ENCODE measurements at regions not wholly inside any gene's neighbourhood (a gene's known extent, or its start where the extent isn't known, plus 50 kb on each side); places are given as distances from the start of the nearest gene placed in this dataset.

- H4K20me1 ChIP-seq (ENCODE audit: insufficient read depth, low read length): no peaks in the 10 kb centered on the region
- H3K4me3 ChIP-seq (ENCODE audit: low read length): peak overlapping the region; percentile 64
- no peaks in the 10 kb centered on the region for H3K27me3 ChIP-seq (ENCODE audit: low read depth, low read length)
- 0 out of 2 replicates have a peak overlapping the region, but pooled peaks have one; percentile 23 for H3K9ac ChIP-seq (ENCODE audit: low read length)
- H3K36me3 ChIP-seq (replicated peaks; ENCODE audit: low read depth, low read length): no peaks in the 10 kb centered on the region
- TF ChIP-seq EZH2phosphoT487 (IDR thresholded peaks at IDR 0.05; ENCODE audit: low read depth): no peak
- TF ChIP-seq CTCF (IDR thresholded peaks at IDR 0.05; ENCODE audit: low read depth, low read length): no peak
- 0 out of 2 replicates have a peak overlapping the region, but pooled peaks have one; percentile 4 for H3K27ac ChIP-seq (ENCODE audit: low read length)
- no peaks in the 10 kb centered on the region for H3K79me2 ChIP-seq (ENCODE audit: low read length)
- H3K4me2 ChIP-seq (ENCODE audit: low read length): peak overlapping the region; percentile 71
- peaks cover 13% of the 10 kb centered on the region for H3K4me1 ChIP-seq (ENCODE audit: low read length)
- H3K9me3 ChIP-seq (ENCODE audit: insufficient read depth, low read length): no peaks in the 10 kb centered on the region
- H2AFZ ChIP-seq (ENCODE audit: low read depth, low read length): peak overlapping the region; percentile 84
Observed at GRCh38 chr13:62305756-62306155, 890.1 kb upstream of the PCDH20 start.

GRCh38 chr13:62302341-62302740 is 886.7 kb upstream of the PCDH20 start:
- Histone ChIP-seq H3K27me3 (ENCODE audit: low read depth, low read length) (no peaks in the 10 kb centered on the region), H3K4me3 (ENCODE audit: low read length) (no peak overlapping the region), H3K9me3 (ENCODE audit: insufficient read depth, low read length) (no peaks in the 10 kb centered on the region), H4K20me1 (ENCODE audit: insufficient read depth, low read length) (no peaks in the 10 kb centered on the region), H3K4me1 (ENCODE audit: low read length) (peaks cover 13% of the 10 kb centered on the region), H2AFZ (ENCODE audit: low read depth, low read length) (no peak overlapping the region), H3K79me2 (ENCODE audit: low read length) (no peaks in the 10 kb centered on the region), H3K4me2 (ENCODE audit: low read length) (no peak overlapping the region), H3K9ac (ENCODE audit: low read length) (no peak overlapping the region), H3K36me3 (replicated peaks; ENCODE audit: low read depth, low read length) (no peaks in the 10 kb centered on the region), H3K27ac (ENCODE audit: low read length) (no peak overlapping the region)
- TF ChIP-seq EZH2phosphoT487 (IDR thresholded peaks at IDR 0.05; ENCODE audit: low read depth): no peak
- TF ChIP-seq CTCF (IDR thresholded peaks at IDR 0.05; ENCODE audit: low read depth, low read length): no peak

- Histone ChIP-seq H3K79me2 (ENCODE audit: low read length) (no peaks in the 10 kb centered on the region), H3K4me1 (ENCODE audit: low read length) (peaks cover 8% of the 10 kb centered on the region), H3K36me3 (replicated peaks; ENCODE audit: low read depth, low read length) (no peaks in the 10 kb centered on the region), H3K4me2 (ENCODE audit: low read length) (no peak overlapping the region), H3K9ac (ENCODE audit: low read length) (no peak overlapping the region), H3K27me3 (ENCODE audit: low read depth, low read length) (no peaks in the 10 kb centered on the region), H3K4me3 (ENCODE audit: low read length) (no peak overlapping the region), H4K20me1 (ENCODE audit: insufficient read depth, low read length) (no peaks in the 10 kb centered on the region), H3K9me3 (ENCODE audit: insufficient read depth, low read length) (no peaks in the 10 kb centered on the region), H2AFZ (ENCODE audit: low read depth, low read length) (no peak overlapping the region), H3K27ac (ENCODE audit: low read length) (no peak overlapping the region)
- TF ChIP-seq CTCF (IDR thresholded peaks at IDR 0.05; ENCODE audit: low read depth, low read length): no peak
- no peak for TF ChIP-seq EZH2phosphoT487 (IDR thresholded peaks at IDR 0.05; ENCODE audit: low read depth)
Observed at GRCh38 chr13:62299988-62300387, 884.3 kb upstream of the PCDH20 start.

- H3K4me1 ChIP-seq (ENCODE audit: low read length): peaks cover 25% of the 10 kb centered on the region
- H3K4me2 ChIP-seq (ENCODE audit: low read length): no peak overlapping the region
- H3K4me3 ChIP-seq (ENCODE audit: low read length): no peak overlapping the region
- H3K79me2 ChIP-seq (ENCODE audit: low read length): no peaks in the 10 kb centered on the region
- H3K27me3 ChIP-seq (ENCODE audit: low read depth, low read length): no peaks in the 10 kb centered on the region
- H3K9ac ChIP-seq (ENCODE audit: low read length): no peak overlapping the region
- H3K36me3 ChIP-seq (replicated peaks; ENCODE audit: low read depth, low read length): no peaks in the 10 kb centered on the region
- no peak overlapping the region for H3K27ac ChIP-seq (ENCODE audit: low read length)
- no peak for TF ChIP-seq CTCF (IDR thresholded peaks at IDR 0.05; ENCODE audit: low read depth, low read length)
- no peak for TF ChIP-seq EZH2phosphoT487 (IDR thresholded peaks at IDR 0.05; ENCODE audit: low read depth)
- no peaks in the 10 kb centered on the region for H3K9me3 ChIP-seq (ENCODE audit: insufficient read depth, low read length)
- H4K20me1 ChIP-seq (ENCODE audit: insufficient read depth, low read length): no peaks in the 10 kb centered on the region
- no peak overlapping the region for H2AFZ ChIP-seq (ENCODE audit: low read depth, low read length)
Observed at GRCh38 chr13:62296812-62297211, 881.2 kb upstream of the PCDH20 start.
